Progenitor cell of endocrine pancreas (in vitro differentiated cells): ENCODE measurements at regions not wholly inside any gene's neighbourhood (a gene's known extent, or its start where the extent isn't known, plus 50 kb on each side); places are given as distances from the start of the nearest gene placed in this dataset.

Source experiments
- DNase-seq: peaks from one replicate; pipeline ENCODE4 v3.0.0; 2021; ENCODE audit warnings: low spot score; ENCODE audit not compliant: unreplicated experiment
- H3K27ac Mint-ChIP-seq: 2 replicates; pipeline ENCODE4 v1.8.0; 2021; ENCODE audit warnings: mild to moderate bottlenecking, moderate library complexity, mixed read lengths
- H3K27me3 Mint-ChIP-seq: 2 replicates; pipeline ENCODE4 v1.8.0; 2021; ENCODE audit warnings: mixed read lengths
- H3K36me3 Mint-ChIP-seq: 2 replicates; pipeline ENCODE4 v1.8.0; 2022; ENCODE audit warnings: mixed read lengths; ENCODE audit not compliant: insufficient read depth
- H3K4me1 Mint-ChIP-seq: 2 replicates; pipeline ENCODE4 v1.8.0; 2021; ENCODE audit warnings: low read depth, mixed read lengths
- H3K4me3 Mint-ChIP-seq: 2 replicates; pipeline ENCODE4 v1.8.0; 2021; ENCODE audit warnings: low read depth, mild to moderate bottlenecking, moderate library complexity, mixed read lengths
- H3K9me3 Mint-ChIP-seq: 2 replicates; pipeline ENCODE4 v1.8.0; 2021; ENCODE audit warnings: low read depth, mixed read lengths
- TF ChIP-seq, protein P1 (sequence below): fragments of 200-600 bp; sonication (generic); IDR thresholded peaks from one replicate; pipeline ENCODE4 v1.5.0; 2021; ENCODE audit warnings: antibody characterized with exemption, mild to moderate bottlenecking; ENCODE audit not compliant: unreplicated experiment

- Mint-ChIP-seq H3K9me3 (peaks cover 26% of the 10 kb centered on the region), H3K4me3 (no peak overlapping the region), H3K4me1 (no peaks in the 10 kb centered on the region), H3K27me3 (no peaks in the 10 kb centered on the region), H3K36me3 (no peaks in the 10 kb centered on the region), H3K27ac (no peak overlapping the region)
- TF ChIP-seq, protein P1, sequence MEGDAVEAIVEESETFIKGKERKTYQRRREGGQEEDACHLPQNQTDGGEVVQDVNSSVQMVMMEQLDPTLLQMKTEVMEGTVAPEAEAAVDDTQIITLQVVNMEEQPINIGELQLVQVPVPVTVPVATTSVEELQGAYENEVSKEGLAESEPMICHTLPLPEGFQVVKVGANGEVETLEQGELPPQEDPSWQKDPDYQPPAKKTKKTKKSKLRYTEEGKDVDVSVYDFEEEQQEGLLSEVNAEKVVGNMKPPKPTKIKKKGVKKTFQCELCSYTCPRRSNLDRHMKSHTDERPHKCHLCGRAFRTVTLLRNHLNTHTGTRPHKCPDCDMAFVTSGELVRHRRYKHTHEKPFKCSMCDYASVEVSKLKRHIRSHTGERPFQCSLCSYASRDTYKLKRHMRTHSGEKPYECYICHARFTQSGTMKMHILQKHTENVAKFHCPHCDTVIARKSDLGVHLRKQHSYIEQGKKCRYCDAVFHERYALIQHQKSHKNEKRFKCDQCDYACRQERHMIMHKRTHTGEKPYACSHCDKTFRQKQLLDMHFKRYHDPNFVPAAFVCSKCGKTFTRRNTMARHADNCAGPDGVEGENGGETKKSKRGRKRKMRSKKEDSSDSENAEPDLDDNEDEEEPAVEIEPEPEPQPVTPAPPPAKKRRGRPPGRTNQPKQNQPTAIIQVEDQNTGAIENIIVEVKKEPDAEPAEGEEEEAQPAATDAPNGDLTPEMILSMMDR: no peak
- no peak for DNase-seq
Measured at GRCh38 chr11:59302991-59303390, 55.7 kb upstream of the OR5AN1 start.

- no peak overlapping the region for H3K4me3 Mint-ChIP-seq
- H3K27ac Mint-ChIP-seq: no peak overlapping the region
- H3K9me3 Mint-ChIP-seq: peaks cover 37% of the 10 kb centered on the region
Measured at GRCh38 chr11:59295435-59295834, 63.3 kb upstream of the OR5AN1 start.

GRCh38 chr11:59292611-59293010 lies 66.1 kb upstream of the OR5AN1 start:
- Mint-ChIP-seq H3K4me3 (no peak overlapping the region), H3K27me3 (no peaks in the 10 kb centered on the region), H3K36me3 (no peaks in the 10 kb centered on the region), H3K4me1 (peaks cover 5% of the 10 kb centered on the region), H3K9me3 (peaks cover 32% of the 10 kb centered on the region), H3K27ac (no peak overlapping the region)
- no peak for DNase-seq
- TF ChIP-seq, protein P1: no peak

More at GRCh38 chr11:59295435-59295834, 63.3 kb upstream of the OR5AN1 start:
- Mint-ChIP-seq H3K27me3 (no peaks in the 10 kb centered on the region), H3K36me3 (no peaks in the 10 kb centered on the region), H3K4me1 (peaks cover 5% of the 10 kb centered on the region)
- TF ChIP-seq, protein P1: no peak
- DNase-seq: no peak

DNA sequence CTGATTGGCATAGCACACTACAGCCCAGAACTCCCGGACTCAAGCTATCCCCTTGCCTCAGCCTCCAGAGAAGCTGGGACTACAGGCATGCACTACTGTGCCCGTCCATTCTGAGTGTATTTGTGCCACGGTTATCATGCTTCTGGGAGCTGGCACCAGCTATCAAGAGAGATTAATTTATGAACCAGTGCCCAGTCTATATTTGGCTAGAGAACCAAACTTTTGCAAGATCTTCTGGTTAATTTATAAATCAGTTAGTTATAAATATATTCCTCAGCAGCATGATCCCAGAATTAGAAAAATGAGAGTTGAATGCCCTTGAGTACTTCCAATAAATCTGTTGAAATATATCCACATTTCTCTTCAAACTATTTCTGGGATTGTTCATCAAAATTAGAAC lies 67.5 kb upstream of the OR5AN1 start:
- H3K27me3 Mint-ChIP-seq: peaks cover 4% of the 10 kb centered on the region
- TF ChIP-seq, protein P1: no peak

DNA sequence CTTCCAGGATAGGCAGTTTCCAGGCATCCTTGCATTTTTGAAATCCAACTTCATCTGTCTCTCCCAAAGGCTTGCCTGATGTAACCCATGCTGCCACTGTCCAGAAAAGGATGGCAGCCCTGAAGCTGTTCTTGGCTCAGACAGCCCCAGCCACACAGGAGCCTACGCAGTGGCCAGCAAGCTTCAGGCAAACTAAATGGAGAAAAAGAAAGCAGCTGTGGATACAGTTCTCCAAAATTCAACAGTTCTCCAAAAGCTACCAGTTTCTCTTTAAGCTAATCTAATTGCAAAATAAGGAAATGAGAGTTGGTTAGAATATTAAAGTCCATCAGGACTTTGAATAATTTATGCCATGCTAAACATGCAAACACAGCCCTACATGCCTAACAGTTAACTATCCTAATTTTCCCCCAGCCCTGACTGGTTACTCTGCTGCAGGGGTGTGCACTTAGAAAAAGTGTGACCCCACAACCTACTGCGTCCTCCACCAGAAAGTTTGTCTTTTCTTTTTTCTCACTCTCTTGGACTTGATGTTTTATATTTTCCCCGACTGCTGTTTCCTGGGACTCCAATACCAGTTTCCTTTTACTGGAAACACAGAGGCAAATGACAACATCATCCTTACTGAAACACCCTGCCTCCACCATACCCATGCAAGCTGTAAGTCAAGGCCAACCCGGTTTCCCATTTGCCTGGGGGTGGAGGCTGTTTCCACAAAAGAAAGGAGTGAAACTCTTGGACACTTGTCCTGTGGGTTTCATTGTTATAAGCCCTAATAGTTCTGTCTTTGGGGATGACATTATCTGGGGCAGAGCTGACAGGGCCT lies 69.1 kb upstream of the OR5AN1 start:
- Mint-ChIP-seq H3K4me1 (no peaks in the 10 kb centered on the region), H3K4me3 (no peak overlapping the region), H3K27ac (no peak overlapping the region), H3K27me3 (peaks cover 8% of the 10 kb centered on the region), H3K9me3 (peaks cover 10% of the 10 kb centered on the region), H3K36me3 (no peaks in the 10 kb centered on the region)
- TF ChIP-seq, protein P1: no peak
- DNase-seq: no peak

More for the DNA sequence above, 67.5 kb upstream of the OR5AN1 start:
- Mint-ChIP-seq H3K4me3 (no peak overlapping the region), H3K36me3 (no peaks in the 10 kb centered on the region), H3K9me3 (peaks cover 24% of the 10 kb centered on the region), H3K27ac (no peak overlapping the region), H3K4me1 (peaks cover 5% of the 10 kb centered on the region)
- DNase-seq: no peak
